OCI-LY7 (cell line): ENCODE measurements at regions not wholly inside any gene's neighbourhood (a gene's known extent, or its start where the extent isn't known, plus 50 kb on each side); places are given as distances from the start of the nearest gene placed in this dataset.
"Not testable (repeated sequence)": the region's sequence is repeated elsewhere in the genome, so short reads cannot be mapped to it uniquely, and the experiment has no call there.

Experiments
- BruUV-seq: library from RNA; stranded (reverse); fragments of 400-500 nt; replicated peaks from 2 replicates; lab custom pipeline; 2021; lab: Mats Ljungman, UMichigan
- CTCF ChIA-PET: fragments of 300-600 bp; sonication (Branson Sonifier 250); formaldehyde crosslinking; loops from one replicate; lab custom pipeline; 2022; ENCODE audit warnings: antibody characterized with exemption; ENCODE audit not compliant: unreplicated experiment; lab: Charles Lee
- POLR2A ChIA-PET: fragments of 300-600 bp; sonication (Branson Sonifier 250); formaldehyde crosslinking; loops from one replicate; lab custom pipeline; 2022; ENCODE audit warnings: antibody characterized with exemption; lab: Charles Lee
- DNase-seq: peaks from one replicate; pipeline ENCODE4 v3.0.0-alpha.2; 2015; ENCODE audit warnings: low spot score
- H2AFZ ChIP-seq: fragments of 200-600 bp; sonication (generic), shearing (Covaris generic); 2 replicates; pipeline ENCODE4 v1.6.1; 2014; ENCODE audit warnings: mild to moderate bottlenecking, antibody characterized with exemption, low read length, moderate library complexity
- H3K27ac ChIP-seq: fragments of 200-600 bp; sonication (generic); 2 replicates; pipeline ENCODE4 v1.5.1; 2014; ENCODE audit warnings: mixed run types, low read depth, mild to moderate bottlenecking, moderate library complexity, low read length, inconsistent platforms; ENCODE audit not compliant: poor library complexity, severe bottlenecking
- H3K36me3 ChIP-seq: fragments of 200-600 bp; sonication (generic); 2 replicates; pipeline ENCODE4 v1.6.1; 2014; ENCODE audit warnings: mild to moderate bottlenecking, antibody characterized with exemption, low read length, moderate library complexity, mixed read lengths; ENCODE audit not compliant: insufficient read depth
- H3K4me1 ChIP-seq: fragments of 200-600 bp; sonication (generic); 2 replicates; pipeline ENCODE4 v1.5.1; 2014; ENCODE audit warnings: mild to moderate bottlenecking, low read length; ENCODE audit not compliant: insufficient read depth, poor library complexity, severe bottlenecking
- H3K4me2 ChIP-seq: fragments of 200-600 bp; sonication (generic); 2 replicates; pipeline ENCODE4 v1.6.1; 2014; ENCODE audit warnings: mild to moderate bottlenecking, low read length
- H3K4me3 ChIP-seq: fragments of 200-600 bp; sonication (generic); 2 replicates; pipeline ENCODE4 v1.5.1; 2014; ENCODE audit warnings: mild to moderate bottlenecking, low read depth, low read length; ENCODE audit not compliant: poor library complexity, severe bottlenecking
- H3K79me2 ChIP-seq: fragments of 200-600 bp; sonication (generic); 2 replicates; pipeline ENCODE4 v1.6.1; 2016; ENCODE audit warnings: low read depth, mild to moderate bottlenecking, low read length, moderate library complexity, mixed read lengths; ENCODE audit not compliant: insufficient read depth
- H3K9me2 ChIP-seq: fragments of 200-600 bp; sonication (generic); 2 replicates; pipeline ENCODE4 v1.6.1; 2016; ENCODE audit warnings: mild to moderate bottlenecking, low read length, mixed read lengths; ENCODE audit not compliant: insufficient read depth
- H3K9me3 ChIP-seq: fragments of 200-600 bp; sonication (generic); 2 replicates; pipeline ENCODE4 v1.6.1; 2014; ENCODE audit warnings: mild to moderate bottlenecking, mixed run types, low read length, mixed read lengths
- H4K20me1 ChIP-seq: fragments of 200-600 bp; sonication (generic); 2 replicates; pipeline ENCODE4 v1.6.1; 2014; ENCODE audit warnings: mild to moderate bottlenecking, antibody characterized with exemption, low read length, moderate library complexity, mixed read lengths; ENCODE audit not compliant: insufficient read depth
- EZH2phosphoT487 ChIP-seq: fragments of 200-600 bp; sonication (generic); IDR thresholded peaks from 2 replicates; pipeline ENCODE4 v1.6.1; 2018; ENCODE audit warnings: low read depth, borderline replicate concordance, mild to moderate bottlenecking, mixed run types, antibody characterized with exemption, low read length, moderate library complexity, mixed read lengths
- intact Hi-C: fragments of 100-400 bp; cut with micrococcal nuclease; formaldehyde crosslinking; loops from one replicate; pipeline ENCODE4 v1.10.0; 2022; ENCODE audit not compliant: unreplicated experiment
- TF ChIP-seq, protein P1 (sequence below): fragments of 200-600 bp; sonication (generic); conservative IDR thresholded peaks from 2 replicates; pipeline ENCODE4 v1.5.1; 2014; ENCODE audit warnings: mild to moderate bottlenecking, antibody characterized with exemption, low read length, moderate library complexity, mixed read lengths

DNA sequence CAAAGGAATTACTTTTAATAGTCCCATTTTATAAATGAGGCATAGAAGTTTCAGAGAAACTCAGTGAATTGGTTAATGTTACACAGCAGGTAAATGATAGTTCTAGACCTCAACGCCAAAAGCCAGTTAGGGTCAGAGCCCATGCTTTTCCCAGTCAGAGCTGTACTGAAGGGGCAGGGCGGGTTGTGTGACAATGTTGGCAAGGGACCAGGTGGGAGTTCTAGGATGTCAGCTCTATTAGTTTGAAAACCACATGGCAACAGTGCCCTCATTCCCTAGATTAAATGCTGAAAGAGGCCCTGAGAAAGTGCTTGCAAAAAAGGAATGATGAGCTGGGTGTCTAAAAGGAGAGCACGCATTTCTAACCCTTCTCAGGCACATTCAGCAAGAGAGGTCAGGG, 65.4 kb upstream of the EPHB1 start:
- H3K4me2 ChIP-seq, result no peak overlapping the region
- H3K4me3 ChIP-seq, result no peak overlapping the region
- BruUV-seq, result no TSS peak
- intact Hi-C loops, result no loop called here
- no peak for DNase-seq
- H3K36me3 ChIP-seq, result no peaks in the 10 kb centered on the region
- no peaks in the 10 kb centered on the region for H3K9me3 ChIP-seq
- no peak overlapping the region for H2AFZ ChIP-seq
- TF ChIP-seq, protein P1, sequence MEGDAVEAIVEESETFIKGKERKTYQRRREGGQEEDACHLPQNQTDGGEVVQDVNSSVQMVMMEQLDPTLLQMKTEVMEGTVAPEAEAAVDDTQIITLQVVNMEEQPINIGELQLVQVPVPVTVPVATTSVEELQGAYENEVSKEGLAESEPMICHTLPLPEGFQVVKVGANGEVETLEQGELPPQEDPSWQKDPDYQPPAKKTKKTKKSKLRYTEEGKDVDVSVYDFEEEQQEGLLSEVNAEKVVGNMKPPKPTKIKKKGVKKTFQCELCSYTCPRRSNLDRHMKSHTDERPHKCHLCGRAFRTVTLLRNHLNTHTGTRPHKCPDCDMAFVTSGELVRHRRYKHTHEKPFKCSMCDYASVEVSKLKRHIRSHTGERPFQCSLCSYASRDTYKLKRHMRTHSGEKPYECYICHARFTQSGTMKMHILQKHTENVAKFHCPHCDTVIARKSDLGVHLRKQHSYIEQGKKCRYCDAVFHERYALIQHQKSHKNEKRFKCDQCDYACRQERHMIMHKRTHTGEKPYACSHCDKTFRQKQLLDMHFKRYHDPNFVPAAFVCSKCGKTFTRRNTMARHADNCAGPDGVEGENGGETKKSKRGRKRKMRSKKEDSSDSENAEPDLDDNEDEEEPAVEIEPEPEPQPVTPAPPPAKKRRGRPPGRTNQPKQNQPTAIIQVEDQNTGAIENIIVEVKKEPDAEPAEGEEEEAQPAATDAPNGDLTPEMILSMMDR, result no peak
- TF ChIP-seq EZH2phosphoT487, result no peak
- CTCF ChIA-PET, result no interaction called here
- no peaks in the 10 kb centered on the region for H3K79me2 ChIP-seq
- no peak overlapping the region for H3K27ac ChIP-seq
- POLR2A ChIA-PET, result no interaction called here
- H3K4me1 ChIP-seq, result no peaks in the 10 kb centered on the region
- H3K9me2 ChIP-seq, result no peaks in the 10 kb centered on the region
- no peaks in the 10 kb centered on the region for H4K20me1 ChIP-seq

DNA sequence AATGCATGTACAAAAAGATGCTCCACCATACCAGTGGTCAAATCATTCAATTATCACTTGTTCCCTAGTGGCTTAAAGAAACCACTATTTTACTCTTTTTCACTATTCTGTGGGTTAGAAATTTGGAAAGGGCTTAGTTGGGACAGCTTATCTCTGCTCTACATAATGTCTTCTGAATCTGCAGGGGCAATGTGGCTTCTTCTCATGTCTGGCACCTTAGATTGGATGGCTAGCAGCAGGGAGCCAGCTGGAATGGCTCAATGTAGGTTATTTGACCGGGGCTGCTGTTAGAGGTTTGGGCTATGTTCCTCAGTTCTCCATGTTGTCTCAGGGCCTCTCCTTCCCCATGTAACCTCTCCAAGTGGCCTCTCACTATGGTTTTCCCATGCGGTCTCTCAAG, 57.5 kb upstream of the EPHB1 start:
- intact Hi-C loops, result no loop called here
- H2AFZ ChIP-seq, result no peak overlapping the region
- no peaks in the 10 kb centered on the region for H3K79me2 ChIP-seq
- ChIA-PET CTCF (no interaction called here), POLR2A (no interaction called here)
- H3K4me2 ChIP-seq, result no peak overlapping the region
- no peak overlapping the region for H3K4me3 ChIP-seq
- no peak for DNase-seq
- H3K9me2 ChIP-seq, result no peaks in the 10 kb centered on the region
- H3K9me3 ChIP-seq, result no peaks in the 10 kb centered on the region
- no peaks in the 10 kb centered on the region for H3K36me3 ChIP-seq
- H3K27ac ChIP-seq, result no peak overlapping the region
- no peaks in the 10 kb centered on the region for H4K20me1 ChIP-seq
- no TSS peak for BruUV-seq
- H3K4me1 ChIP-seq, result no peaks in the 10 kb centered on the region
- TF ChIP-seq, protein P1, result no peak
- TF ChIP-seq EZH2phosphoT487, result no peak

DNA sequence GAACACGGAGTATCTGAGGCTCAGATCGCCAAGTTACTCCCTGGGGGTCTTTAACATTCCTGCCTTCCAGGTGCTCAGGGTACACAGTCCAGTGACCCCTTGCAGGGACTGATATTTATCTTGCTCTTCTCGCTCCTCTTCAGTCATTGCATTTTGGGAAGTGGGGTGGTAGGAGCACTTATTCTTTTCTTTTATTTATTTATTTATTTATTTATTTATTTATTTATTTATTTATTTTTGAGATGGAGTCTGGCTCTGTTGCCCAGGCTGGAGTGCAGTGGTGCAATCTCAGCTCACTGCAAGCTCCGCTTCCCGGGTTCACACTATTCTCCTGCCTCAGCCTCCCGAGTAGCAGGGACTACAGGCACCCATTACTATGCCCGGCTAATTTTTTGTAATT, 55.0 kb upstream of the EPHB1 start:
- H3K27ac ChIP-seq, H3K9me2 ChIP-seq, H3K4me1 ChIP-seq, H4K20me1 ChIP-seq, H2AFZ ChIP-seq, CTCF ChIA-PET, intact Hi-C loops, BruUV-seq, H3K4me3 ChIP-seq, H3K9me3 ChIP-seq, DNase-seq, H3K36me3 ChIP-seq, H3K4me2 ChIP-seq, H3K79me2 ChIP-seq: not testable (repeated sequence)
- POLR2A ChIA-PET, result interaction anchor here (1.0 kb wide), 1 partner anchor 257 kb away, joined by 3 read pairs; no protein-coding TSS in a partner anchor
